HG03571 (cell line): ENCODE measurements at regions not wholly inside any gene's neighbourhood (a gene's known extent, or its start where the extent isn't known, plus 50 kb on each side); places are given as distances from the start of the nearest gene placed in this dataset.

Experiments
- ATAC-seq: cut with Tn5 transposase; IDR thresholded peaks from one replicate; pipeline ENCODE4 v1.9.1; 2021; ENCODE audit not compliant: unreplicated experiment

DNA sequence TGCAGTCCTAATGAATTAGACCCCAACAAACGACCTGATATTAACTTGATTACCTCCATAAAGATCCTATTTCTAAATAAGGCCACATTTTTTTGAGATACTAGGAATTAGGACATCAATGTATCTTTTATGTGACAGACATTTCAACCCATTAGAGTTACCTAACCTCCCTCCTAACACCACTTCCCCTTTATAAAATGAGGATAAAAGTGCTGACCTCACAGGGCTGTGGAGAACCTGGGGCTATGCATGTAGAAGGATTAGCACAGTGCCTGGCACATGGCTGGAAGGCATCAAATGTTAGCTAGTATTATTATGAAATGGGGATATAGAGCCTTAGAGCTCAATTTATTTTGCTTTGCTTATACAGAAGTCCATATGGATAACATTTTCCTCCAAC, 53.5 kb upstream of the LRRN1 start:
- no peak for ATAC-seq

DNA sequence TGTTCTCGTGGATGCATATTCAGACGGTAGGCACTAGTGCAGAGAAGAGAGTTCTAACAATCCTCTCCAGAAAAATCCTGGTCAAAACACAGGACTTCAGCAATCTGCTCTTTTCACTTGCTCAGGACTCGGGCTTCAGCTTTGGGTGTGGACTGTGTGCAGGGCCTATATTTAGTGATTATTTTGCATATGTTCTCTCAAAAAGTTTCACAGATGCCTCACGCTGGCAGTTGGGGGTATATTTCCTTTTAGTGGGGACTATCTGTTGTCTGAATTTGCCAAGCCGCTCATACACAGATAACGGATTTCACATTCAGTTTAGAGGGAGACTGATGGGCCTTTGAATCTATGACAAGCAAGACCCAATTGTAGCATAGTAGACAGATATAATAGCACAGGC, 54.4 kb upstream of the LRRN1 start:
- no peak for ATAC-seq

DNA sequence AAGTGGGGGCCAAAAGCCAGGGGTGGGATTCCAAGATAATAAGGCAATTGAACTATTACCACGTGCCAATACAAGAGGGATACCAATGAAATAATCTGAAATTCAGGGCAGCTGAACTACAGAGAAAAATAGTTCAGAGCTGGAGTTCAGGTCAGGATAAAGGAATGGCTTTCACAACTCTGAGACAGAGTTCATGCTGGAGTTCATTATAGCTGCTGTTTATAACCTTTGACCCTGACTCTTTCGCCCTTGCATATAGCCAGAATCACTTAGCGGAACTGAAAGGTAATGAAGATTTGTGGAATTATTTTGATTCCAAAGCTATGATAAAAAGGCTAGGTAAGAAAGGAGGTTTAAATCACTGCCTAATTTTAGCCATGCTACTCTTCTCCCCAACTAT, 55.5 kb upstream of the LRRN1 start:
- ATAC-seq: no peak

DNA sequence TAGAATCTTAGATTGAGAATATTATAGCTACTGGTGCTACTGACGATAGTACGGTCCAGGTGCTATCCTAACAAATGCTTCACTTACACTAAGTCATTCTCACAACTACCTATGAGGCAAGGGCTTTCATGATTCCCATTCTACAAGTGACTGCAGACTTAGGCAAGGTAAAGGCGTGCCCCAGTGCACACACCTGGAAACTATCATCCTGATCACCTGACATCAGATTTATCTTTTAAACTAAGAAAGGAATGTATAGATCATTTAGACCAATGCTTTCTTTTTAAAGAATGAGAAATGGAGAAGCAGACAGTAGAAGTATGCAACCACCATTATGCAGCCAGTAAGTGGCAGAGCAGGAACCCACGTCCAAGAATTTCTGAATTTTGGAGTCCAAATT, 59.2 kb upstream of the LRRN1 start:
- no peak for ATAC-seq

DNA sequence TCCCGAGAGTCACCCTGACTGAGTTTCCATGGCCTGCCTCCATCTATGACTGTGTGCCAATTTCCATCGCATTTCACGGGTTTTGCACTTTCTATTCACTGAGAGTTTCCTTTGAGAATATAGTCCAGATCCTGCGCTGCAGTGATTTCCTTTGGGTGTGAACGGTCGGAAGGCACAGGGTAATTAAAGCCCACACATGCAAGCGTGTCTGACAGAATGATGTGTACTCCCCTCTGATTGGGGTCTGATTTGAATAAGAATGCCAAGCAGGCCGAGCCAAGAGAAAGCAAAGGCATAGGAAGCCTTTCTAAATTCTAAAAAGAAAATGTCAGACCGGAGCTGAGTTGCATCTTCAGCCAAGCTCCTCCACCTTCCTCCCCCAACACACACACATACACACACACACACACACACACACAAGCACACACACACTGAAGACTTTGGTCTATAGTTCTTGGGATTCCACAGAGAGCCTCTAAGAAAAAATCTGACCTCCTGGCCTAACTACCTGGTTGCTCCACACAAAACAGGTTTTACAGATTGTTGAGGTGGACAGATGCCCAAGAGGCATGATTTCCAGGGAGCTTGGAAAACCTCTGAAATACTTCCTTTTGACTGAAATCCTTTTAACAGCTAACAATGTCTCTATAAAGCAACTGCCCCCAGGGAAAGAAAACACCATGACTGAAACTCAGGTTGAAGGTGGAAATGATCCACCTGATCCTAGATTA, 59.7 kb upstream of the LRRN1 start:
- ATAC-seq: no peak

DNA sequence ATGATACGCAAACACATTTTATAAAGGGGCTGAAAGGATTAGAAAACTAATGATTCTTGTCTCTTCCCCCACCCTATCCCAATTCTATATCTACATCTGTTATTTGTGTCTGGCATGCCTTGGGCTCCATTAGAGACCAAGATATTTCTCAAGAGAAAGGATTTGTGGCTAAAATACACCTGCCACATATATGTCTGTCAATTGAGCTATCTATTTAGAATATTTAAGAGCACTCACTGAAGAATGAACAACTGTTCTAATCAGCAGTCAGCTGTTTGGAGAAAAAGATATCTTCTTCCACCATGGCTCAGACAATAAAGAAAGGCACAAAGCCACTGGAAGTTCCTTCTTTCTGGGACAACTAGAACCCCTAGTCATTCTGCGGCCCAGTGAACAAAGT, 61.7 kb upstream of the LRRN1 start:
- ATAC-seq: no peak

DNA sequence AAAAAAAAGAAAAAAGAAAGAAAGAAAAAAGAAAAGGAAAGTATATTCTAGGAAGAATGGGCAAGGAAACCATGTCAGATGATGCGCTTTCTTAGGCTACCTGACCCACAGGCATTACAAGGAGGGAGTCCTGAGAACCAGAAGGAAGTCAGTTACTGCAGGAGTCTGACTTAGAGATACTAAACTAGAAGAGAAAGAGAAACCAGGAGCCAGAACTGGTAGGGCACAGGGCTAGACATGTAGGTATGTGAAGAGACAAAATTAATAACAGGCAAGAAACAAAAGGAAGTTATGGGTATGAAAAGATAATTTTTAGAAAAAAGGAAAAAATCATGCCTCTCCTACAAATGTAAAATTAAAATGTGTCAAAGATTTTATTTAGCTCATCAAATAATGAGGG, 63.3 kb upstream of the LRRN1 start:
- no peak for ATAC-seq

DNA sequence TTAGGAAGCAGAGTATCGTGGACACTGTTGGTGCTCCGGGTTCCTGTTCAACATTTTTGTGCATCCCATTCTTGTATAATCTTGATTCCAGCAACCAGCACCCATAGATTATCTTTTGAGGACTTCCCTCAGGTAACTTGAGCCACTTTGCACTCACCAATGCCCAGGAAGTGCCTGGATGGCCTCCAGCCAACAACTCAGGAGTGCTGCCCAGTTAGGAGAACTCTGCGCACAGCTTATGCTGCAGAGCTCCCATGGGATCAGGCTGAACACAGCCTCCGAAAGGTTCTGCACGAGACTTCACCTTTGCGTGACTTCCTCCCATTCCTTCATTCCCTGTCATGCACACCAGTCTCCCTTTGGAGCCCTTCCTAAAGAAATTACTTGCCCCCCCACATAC, 64.3 kb upstream of the LRRN1 start:
- no peak for ATAC-seq

DNA sequence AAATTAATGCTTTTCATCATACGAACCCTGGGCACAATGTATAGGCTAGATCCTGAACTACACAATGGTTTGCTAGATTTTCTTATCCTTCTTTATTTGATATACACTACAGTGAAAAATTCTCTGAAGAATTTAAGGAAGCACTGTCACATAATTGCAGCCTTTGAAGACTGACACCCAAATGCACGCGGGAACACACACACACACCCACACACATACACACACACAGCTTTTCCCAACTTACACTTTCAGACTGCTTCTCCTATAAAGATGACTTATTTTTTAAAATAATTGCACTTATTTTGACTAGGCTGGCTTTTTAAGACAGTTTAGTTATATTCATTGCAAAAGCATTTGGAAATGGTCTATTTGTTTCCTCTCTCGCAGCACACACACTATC, 70.0 kb upstream of the LRRN1 start:
- ATAC-seq: no peak

DNA sequence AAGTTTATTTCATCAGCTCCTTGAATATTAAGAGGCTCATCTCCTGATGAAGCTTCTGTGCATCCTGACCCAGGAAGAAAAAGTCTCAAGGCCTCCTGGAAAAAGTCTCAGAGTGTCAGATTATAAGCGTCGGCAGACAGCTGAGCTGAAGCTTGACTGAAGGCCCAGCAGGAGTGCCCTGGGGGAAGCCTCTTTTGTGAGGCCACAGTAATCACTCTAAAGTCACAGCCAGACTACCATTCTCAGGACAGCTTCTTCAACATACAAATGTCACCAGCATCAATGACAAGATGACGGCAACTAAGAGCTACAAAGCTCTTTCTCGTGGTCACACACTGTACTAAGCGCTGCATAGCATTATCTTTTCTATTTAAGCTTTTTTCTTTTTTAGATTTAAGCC, 72.7 kb upstream of the LRRN1 start:
- ATAC-seq: no peak

DNA sequence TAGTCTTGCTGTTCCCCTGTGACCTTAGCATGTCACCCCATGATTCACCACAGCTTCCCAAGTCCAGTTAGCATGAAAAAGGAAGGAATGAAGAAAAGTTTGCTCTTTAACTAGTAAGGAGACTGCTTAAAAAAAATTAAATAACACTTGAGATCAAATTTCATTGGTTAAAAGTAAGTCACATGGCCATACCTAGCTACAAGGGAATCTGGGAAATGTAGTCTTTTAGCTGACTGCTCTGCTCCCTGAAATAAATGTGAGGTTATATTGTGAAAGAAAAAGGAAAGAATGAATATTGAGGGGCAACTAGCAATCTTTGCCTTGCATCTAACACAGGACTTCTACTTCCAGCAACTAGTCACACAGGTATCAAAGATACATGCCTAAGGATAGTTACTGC, 84.7 kb upstream of the LRRN1 start:
- no peak for ATAC-seq

DNA sequence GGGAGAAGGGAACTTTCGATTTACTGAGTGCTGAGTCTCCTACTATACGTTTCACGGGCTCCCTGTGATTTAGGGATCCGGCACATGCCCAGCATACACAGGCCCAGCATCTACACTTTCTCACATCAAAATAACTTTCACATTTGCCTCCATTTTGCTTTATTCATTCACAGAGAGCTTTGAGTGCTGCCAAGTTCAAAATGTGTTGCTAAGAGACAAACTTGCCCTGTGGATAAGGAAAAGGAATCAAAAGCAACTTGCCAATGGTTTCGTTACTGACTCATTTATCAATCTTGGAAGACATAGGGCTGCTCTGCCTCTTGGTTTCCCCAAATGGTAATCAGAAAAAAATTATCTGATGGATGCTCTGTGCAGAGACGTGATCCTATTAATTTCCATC, 86.3 kb upstream of the LRRN1 start:
- ATAC-seq: no peak

DNA sequence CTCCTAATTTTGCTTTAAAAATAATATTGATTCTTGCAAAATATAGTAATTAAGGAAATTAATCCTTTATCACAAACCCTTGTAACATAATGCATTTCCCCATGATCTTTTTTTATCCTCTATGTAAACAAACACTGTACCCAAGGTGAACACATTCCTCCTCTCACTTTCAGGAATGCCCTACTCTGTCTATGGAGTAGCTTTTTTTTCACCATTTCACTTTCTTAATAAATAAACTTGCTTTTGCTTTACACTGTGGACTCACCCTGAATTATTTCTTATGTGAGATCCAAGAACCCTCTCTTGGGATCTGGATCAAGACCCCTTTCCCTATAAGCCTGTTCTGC, 90.5 kb upstream of the LRRN1 start:
- ATAC-seq: no peak

DNA sequence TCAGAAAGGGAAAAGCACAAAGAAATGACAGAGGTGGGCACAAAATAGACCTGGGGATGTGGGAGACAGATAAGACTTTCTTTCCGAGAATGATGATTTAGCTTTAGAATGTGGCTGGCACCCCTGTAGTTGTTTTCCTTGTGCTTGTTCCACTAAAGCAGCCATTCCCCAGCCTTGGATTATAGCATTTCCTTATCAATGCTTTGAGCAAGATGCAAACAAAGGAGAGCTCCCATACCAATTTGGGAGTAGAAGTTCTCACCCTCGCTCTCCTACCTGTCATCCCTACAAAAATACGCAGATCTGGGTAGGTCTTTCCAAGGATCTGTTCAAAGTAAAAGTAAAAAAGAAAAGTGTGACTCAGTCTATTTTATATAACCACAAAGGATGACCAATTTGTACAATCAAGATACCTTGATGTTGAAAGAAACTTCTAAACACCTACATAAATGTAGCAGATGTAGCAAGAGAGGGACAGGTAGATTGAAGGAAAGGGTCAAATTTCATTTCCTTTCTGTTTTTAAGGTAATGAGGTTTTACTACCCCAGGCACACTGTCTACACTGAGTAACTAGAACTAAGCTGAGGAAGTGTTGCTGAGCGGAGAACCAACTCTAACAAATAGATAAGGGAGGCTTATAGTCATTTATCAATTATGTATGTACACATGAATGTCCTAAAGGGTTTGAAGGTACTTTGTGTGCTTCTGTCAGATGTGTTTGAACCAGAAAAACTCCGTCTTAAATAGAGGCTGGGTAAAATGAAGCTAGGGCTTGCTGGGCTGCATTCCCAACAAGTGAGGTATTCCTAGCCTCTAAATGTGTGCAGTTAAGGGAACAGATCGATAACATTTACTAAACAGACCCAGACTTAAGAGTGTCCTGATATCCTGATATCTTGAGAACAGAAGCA, 91.1 kb upstream of the LRRN1 start:
- no peak for ATAC-seq

DNA sequence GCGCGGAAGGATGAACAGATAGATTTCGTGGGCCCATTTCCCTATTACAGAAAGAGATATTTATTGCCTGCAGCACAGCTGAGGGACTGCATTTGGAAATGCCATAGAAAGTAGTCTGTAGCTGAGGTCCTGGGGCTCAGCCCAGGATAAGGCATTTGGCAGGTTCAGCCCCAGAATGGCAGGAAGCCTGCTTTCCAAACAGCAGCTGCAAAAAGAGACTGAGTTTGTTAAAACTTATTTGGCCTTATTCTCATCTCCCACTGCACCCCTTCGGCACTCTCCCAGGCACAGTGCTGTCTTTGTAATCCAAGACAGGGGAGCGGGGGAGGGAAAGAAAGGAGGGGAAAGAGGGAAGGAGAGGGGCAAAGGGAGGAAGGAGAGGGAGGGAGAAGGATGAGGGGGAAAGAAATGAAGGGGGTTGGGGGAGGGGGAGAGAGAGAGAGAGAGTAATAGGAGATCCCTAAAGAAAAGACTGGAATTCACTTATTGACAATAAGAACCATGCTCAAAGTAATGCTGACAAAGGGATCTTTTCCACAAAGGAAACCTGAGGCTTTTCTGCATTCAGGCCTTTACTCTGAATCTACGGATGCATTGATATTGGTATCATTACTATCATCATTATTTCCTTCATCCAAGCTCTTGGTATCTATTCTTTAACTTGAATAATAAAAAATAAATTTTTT, 94.0 kb upstream of the LRRN1 start:
- no peak for ATAC-seq

DNA sequence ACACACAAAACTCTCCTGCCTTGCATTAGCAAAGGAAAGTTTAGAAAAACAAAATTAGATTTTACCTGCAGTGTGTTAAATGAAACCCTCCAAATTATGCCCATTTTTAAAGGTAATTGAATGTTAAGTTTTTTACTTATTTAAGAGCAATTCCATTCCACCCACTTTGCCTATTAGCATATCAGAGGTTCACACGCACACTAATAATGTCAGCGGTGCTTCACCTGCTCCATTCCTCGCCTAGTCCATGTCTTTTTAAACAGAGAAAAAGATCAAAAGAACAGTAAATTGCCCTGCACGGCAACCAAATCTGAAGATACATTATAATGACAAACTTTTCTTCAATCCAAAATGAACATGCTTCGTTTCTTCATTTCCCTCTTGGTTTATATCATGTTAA, 97.3 kb upstream of the LRRN1 start:
- ATAC-seq: no peak

DNA sequence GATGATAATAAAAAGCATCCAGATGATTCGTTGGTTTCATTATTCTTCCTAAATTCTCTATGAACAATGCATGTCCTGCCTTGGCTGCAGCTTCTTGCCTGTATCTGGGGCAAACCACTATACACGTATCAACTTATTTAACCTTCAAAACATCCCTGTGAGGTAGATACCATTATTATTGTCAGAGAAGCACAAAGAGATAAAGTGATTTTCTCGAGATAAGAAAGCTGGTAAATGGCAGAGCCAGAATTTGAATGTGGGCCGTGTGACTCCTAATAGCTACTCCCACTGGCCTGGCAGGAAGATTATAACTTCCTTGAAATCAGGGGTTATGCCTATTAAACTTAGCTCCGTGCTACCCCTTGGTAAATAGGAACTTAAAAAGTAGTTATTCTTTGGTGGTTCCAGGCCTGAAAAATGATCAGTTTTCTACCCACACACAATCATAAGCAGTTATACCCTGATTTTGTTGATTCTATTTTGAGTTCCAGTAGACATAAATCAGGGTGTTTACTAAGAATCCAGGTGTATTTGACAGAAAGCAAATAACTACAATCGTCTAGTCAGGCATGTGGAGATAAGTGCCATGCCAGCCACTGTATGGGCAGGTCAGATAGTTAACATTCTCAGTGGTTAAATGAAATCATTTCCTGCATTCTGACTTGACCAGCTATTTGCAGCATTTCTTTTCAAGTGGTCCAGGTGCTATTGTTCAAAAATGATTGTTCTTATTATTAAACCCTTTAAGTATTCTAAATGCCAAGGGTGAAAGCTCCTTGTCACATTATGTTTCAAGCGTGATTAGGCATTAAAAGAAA, 99.2 kb upstream of the LRRN1 start:
- no peak for ATAC-seq

DNA sequence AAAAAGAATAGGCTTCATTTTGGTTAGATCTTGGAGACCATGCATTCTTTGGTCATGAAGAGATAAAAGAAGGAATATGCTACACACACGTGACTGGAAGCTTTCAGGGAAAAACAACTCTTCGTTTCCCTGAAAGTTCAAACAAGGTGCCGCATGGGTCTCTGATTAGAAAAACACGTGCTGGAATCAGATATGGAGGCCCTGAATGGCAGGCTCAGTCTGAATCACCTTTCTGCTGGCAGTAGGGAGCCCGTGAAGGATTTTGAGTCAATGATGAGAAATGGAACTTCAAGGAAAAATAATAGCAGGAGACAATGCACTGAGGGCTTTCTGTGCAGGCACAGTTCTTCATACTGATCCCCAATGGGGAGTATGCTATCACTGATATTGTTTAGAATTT, 99.8 kb upstream of the LRRN1 start:
- no peak for ATAC-seq

DNA sequence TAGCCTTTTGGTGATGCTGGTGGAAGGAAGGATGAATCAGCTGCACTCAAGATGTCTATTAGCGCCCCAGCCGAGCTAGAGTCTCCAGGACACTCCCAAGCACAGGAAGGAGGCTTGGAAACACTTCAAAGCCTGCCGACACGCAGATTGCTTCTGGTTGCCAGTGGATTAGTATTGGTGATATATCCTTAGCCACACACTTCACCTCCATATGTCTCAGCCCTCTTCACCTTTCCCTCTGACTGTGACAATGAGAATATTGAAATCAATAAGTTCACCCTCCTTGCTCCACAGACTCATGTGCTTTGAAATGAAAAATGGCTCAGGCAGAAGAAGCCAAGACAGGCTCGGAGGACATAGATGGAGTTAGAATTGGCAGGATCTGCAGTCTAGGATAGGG, 102.9 kb upstream of the LRRN1 start:
- no peak for ATAC-seq

DNA sequence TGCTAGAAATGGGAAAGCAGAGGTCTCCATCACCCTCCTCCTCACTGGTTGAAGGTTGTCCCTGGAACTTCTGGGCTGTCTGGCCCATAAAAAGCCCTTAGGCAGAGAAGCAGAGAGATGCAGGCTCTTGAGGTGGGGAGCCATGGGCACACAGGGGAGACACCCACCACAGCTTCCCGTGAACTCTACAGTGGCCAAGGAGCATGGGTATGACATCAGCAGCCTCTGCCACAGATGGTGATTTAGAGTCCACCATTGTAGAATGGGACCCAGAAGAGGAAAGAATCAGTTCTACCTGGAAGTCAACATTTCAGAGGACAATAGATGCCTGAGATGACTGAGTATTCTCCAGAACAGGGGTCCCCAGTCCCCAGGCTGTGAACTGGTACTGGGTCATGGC, 105.6 kb upstream of the LRRN1 start:
- no peak for ATAC-seq
